Left ventricle myocardium inferior (tissue), 1 donor: ENCODE measurements at regions not wholly inside any gene's neighbourhood (a gene's known extent, or its start where the extent isn't known, plus 50 kb on each side); places are given as distances from the start of the nearest gene placed in this dataset.

Experiments used
- DNase-seq: peaks from one replicate; pipeline ENCODE4 v3.0.0-alpha.2; 2020
- H3K27ac ChIP-seq: fragments of 200-600 bp; replicated peaks from 2 replicates; pipeline ENCODE4 v1.8.0; 2021
- H3K27me3 ChIP-seq: fragments of 200-600 bp; 2 replicates; pipeline ENCODE4 v1.8.0; 2021; ENCODE audit warnings: low read depth
- H3K36me3 ChIP-seq: fragments of 200-600 bp; 2 replicates; pipeline ENCODE4 v1.8.0; 2021
- H3K4me1 ChIP-seq: fragments of 200-600 bp; 2 replicates; pipeline ENCODE4 v1.8.0; 2021
- H3K4me3 ChIP-seq: fragments of 200-600 bp; 2 replicates; pipeline ENCODE4 v1.8.0; 2021; ENCODE audit warnings: mild to moderate bottlenecking, moderate library complexity
- H3K9me3 ChIP-seq: fragments of 200-600 bp; replicated peaks from 2 replicates; pipeline ENCODE4 v1.8.0; 2021
- intact Hi-C: fragments of 100-400 bp; cut with micrococcal nuclease; formaldehyde crosslinking; loops from one replicate; pipeline ENCODE4 v1.11.0; 2022
- TF ChIP-seq, protein P1 (sequence below): fragments of 200-600 bp; IDR thresholded peaks from 2 replicates; pipeline ENCODE4 v1.8.0; 2021; ENCODE audit warnings: antibody characterized with exemption, mild to moderate bottlenecking, borderline replicate concordance
- donor health status: DM: no; HTN: yes; CAD: no; lungs with severe emphysema.

DNA sequence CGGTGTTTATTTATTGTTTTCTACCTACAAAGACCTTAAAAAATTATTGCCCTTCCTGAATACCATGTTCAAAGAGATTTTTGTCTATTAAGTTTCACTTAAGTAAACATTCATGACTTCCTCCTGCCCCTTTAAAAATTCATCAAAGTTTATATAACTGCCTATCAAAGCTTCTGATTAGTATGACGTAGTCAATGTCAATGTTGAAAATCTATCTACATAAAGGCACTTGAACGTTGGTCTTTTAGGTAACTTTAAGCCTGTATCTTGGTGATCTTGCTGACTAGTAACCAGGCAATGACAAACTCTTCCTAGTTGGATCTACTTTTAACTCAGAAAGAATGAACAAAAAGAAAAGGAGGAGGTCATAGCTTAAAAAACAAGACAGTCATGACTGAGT, 97.2 kb downstream of the MAIP1 start:
- Histone ChIP-seq H3K9me3 (peaks cover 8% of the 10 kb centered on the region), H3K27me3 (no peaks in the 10 kb centered on the region), H3K36me3 (no peaks in the 10 kb centered on the region), H3K4me3 (no peak overlapping the region), H3K27ac (no peak overlapping the region), H3K4me1 (no peaks in the 10 kb centered on the region)
- no peak for DNase-seq
- TF ChIP-seq, protein P1, sequence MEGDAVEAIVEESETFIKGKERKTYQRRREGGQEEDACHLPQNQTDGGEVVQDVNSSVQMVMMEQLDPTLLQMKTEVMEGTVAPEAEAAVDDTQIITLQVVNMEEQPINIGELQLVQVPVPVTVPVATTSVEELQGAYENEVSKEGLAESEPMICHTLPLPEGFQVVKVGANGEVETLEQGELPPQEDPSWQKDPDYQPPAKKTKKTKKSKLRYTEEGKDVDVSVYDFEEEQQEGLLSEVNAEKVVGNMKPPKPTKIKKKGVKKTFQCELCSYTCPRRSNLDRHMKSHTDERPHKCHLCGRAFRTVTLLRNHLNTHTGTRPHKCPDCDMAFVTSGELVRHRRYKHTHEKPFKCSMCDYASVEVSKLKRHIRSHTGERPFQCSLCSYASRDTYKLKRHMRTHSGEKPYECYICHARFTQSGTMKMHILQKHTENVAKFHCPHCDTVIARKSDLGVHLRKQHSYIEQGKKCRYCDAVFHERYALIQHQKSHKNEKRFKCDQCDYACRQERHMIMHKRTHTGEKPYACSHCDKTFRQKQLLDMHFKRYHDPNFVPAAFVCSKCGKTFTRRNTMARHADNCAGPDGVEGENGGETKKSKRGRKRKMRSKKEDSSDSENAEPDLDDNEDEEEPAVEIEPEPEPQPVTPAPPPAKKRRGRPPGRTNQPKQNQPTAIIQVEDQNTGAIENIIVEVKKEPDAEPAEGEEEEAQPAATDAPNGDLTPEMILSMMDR: no peak
- intact Hi-C loops: no loop called here

DNA sequence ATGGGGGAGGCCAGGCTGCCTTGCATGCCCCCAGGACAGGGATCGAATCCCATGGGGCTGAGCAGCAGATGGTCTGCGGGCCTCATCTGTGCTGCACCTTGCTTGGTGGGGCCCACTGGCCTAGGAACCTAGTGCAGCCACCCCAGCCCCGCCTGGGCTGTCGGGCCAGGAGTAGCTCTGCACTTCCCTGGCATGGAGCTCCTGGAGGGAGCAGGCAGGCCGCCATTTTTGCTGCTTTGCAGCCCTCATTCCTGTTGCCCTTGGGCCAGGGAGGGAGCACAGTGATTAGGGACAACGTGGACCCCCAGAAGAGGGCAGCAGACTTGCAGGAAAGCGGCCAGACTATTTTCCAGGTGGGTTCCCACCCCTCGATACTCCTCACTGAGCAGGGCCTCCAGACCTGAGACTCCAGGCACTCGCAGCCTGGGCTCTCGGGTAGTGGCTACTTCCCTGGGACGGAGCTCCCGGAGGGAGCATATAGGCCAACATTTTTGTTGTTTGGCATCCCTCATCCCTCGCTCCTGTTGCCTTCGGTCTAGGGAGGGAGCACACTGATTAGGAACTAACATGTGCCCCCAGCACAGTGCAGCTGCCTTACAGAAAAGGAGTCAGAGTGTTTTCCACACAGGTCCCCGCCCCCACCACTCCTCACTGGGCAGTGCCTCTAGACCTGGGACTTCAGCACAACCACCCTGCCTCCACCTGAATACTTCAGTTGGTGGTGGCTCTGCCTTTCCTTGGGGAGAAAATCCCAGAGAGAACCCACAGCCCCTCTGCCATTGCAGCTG, 99.5 kb downstream of the MAIP1 start:
- DNase-seq: no peak
- H3K27ac ChIP-seq: no peak overlapping the region
- intact Hi-C loops: no loop called here
- H3K4me3 ChIP-seq: no peak overlapping the region
- peaks cover 9% of the 10 kb centered on the region for H3K9me3 ChIP-seq
- no peaks in the 10 kb centered on the region for H3K27me3 ChIP-seq
- no peaks in the 10 kb centered on the region for H3K4me1 ChIP-seq
- no peaks in the 10 kb centered on the region for H3K36me3 ChIP-seq
- TF ChIP-seq, protein P1: no peak

DNA sequence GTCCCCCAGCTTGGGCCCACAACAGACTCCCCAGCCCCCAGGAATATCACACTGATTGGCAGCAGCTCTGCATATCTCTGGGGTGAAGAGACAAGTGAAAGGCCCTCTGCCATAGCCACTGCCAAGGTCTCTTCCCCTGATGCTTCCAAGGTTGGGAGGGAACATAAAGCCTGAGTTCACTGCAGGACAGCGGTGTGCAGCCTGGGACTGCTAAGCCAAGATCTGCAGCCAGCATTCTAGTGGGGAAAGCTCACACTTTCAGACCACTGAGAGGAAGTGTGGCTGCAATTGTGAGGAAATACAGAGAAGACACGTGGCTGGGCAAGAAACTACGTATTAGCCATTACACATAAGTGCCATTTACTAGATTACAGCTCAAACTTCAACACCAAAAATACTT, 100.7 kb downstream of the MAIP1 start:
- no peak for DNase-seq
- no peaks in the 10 kb centered on the region for H3K4me1 ChIP-seq
- no peaks in the 10 kb centered on the region for H3K27me3 ChIP-seq
- H3K4me3 ChIP-seq: no peak overlapping the region
- no peak overlapping the region for H3K27ac ChIP-seq
- no peaks in the 10 kb centered on the region for H3K36me3 ChIP-seq
- intact Hi-C loops: no loop called here
- peaks cover 9% of the 10 kb centered on the region for H3K9me3 ChIP-seq
- TF ChIP-seq, protein P1: no peak

DNA sequence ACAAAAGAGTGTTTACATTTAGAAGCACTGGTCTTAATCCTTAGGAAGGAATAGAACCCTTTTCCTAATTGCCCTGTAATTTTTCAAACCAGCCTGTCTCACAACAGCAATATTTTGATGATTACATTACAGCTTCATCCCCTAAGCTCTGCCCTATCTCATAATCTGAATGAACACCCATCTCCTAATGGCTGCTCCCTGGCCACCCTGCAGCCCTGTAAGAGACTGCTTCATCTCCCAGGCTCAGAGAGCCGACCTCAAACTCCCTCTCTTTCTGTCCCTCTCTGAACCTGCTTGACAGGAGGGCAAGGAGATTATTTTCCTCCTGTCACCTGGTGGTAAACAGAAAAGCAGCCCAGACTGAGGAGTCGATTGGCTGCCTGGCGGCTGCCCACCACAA, 107.8 kb downstream of the MAIP1 start:
- intact Hi-C loops: no loop called here
- H3K4me1 ChIP-seq: no peaks in the 10 kb centered on the region
- H3K27me3 ChIP-seq: no peaks in the 10 kb centered on the region
- no peak overlapping the region for H3K4me3 ChIP-seq
- H3K36me3 ChIP-seq: no peaks in the 10 kb centered on the region
- no peak overlapping the region for H3K27ac ChIP-seq
- TF ChIP-seq, protein P1: no peak
- H3K9me3 ChIP-seq: no peaks in the 10 kb centered on the region
- no peak for DNase-seq

DNA sequence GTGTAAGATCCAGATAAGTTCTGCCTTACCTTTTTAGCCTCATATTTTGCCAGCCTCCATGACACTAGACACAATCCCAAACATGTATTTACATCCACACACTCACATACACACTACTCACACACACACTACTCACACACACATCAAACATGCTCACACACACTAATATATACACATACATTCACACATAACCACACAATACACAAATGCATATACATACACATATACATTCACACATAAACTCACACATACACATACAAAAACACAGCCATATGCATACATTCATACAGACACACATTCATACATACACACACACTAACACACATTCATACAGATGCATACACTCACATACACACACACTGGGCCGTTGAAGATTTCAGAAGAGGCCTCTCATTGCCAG, 109.5 kb downstream of the MAIP1 start:
- TF ChIP-seq, protein P1: no peak
- H3K4me3 ChIP-seq: no peak overlapping the region
- H3K36me3 ChIP-seq: no peaks in the 10 kb centered on the region
- no peaks in the 10 kb centered on the region for H3K4me1 ChIP-seq
- H3K9me3 ChIP-seq: no peaks in the 10 kb centered on the region
- intact Hi-C loops: no loop called here
- no peak overlapping the region for H3K27ac ChIP-seq
- no peak for DNase-seq
- H3K27me3 ChIP-seq: no peaks in the 10 kb centered on the region
